ENCODE measurements at regions not wholly inside any gene's neighbourhood (a gene's known extent, or its start where the extent isn't known, plus 50 kb on each side); places are given as distances from the start of the nearest gene placed in this dataset.

DNA sequence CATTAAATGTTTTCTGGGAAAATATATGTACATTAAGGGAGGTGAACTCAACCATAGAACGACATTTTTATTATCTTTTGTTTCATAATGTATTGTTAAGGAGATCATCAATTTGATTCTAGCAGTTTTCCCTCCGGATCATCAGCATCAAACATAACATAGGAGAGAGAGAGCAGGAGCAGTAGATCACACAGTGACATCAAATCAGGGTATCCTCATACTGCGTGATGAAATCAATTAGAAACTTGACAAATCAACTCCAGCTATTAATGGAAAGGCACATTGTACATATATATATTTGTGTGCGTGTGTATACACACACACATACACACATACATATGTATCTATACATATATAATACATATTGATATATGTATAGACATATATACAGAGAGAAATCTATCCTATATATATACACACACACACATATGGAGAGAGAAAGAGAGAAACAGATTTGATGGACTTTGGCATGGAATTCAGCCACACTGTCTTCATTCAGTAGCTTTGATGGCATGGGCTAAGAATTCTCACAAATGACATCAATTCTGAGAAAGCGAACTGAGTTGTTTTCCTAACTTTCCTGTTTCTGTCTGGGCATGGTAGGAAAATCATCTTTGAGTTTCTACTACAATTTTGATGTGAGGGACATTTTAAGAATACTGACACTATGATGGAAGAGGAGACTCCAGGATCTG lies 1302.8 kb upstream of the SEL1L start:
- ChIA-PET POLR2A (no interaction called here), CTCF (no interaction called here)
- no peaks in the 10 kb centered on the region for H3K9me3 Mint-ChIP-seq
- ATAC-seq (no peak), DNase-seq (ENCODE audit: low spot score) (no peak)
- TF ChIP-seq SP1 (CRISPR knock-in tag; conservative IDR thresholded peaks at IDR 0.05) (no peak), ZNF423 (CRISPR knock-in tag; IDR thresholded peaks at IDR 0.05) (no peak)
- TF ChIP-seq, protein P1, sequence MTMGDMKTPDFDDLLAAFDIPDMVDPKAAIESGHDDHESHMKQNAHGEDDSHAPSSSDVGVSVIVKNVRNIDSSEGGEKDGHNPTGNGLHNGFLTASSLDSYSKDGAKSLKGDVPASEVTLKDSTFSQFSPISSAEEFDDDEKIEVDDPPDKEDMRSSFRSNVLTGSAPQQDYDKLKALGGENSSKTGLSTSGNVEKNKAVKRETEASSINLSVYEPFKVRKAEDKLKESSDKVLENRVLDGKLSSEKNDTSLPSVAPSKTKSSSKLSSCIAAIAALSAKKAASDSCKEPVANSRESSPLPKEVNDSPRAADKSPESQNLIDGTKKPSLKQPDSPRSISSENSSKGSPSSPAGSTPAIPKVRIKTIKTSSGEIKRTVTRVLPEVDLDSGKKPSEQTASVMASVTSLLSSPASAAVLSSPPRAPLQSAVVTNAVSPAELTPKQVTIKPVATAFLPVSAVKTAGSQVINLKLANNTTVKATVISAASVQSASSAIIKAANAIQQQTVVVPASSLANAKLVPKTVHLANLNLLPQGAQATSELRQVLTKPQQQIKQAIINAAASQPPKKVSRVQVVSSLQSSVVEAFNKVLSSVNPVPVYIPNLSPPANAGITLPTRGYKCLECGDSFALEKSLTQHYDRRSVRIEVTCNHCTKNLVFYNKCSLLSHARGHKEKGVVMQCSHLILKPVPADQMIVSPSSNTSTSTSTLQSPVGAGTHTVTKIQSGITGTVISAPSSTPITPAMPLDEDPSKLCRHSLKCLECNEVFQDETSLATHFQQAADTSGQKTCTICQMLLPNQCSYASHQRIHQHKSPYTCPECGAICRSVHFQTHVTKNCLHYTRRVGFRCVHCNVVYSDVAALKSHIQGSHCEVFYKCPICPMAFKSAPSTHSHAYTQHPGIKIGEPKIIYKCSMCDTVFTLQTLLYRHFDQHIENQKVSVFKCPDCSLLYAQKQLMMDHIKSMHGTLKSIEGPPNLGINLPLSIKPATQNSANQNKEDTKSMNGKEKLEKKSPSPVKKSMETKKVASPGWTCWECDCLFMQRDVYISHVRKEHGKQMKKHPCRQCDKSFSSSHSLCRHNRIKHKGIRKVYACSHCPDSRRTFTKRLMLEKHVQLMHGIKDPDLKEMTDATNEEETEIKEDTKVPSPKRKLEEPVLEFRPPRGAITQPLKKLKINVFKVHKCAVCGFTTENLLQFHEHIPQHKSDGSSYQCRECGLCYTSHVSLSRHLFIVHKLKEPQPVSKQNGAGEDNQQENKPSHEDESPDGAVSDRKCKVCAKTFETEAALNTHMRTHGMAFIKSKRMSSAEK (CRISPR knock-in tag; IDR thresholded peaks at IDR 0.05; ENCODE audit: borderline replicate concordance) = no peak
- TF ChIP-seq, protein P2, sequence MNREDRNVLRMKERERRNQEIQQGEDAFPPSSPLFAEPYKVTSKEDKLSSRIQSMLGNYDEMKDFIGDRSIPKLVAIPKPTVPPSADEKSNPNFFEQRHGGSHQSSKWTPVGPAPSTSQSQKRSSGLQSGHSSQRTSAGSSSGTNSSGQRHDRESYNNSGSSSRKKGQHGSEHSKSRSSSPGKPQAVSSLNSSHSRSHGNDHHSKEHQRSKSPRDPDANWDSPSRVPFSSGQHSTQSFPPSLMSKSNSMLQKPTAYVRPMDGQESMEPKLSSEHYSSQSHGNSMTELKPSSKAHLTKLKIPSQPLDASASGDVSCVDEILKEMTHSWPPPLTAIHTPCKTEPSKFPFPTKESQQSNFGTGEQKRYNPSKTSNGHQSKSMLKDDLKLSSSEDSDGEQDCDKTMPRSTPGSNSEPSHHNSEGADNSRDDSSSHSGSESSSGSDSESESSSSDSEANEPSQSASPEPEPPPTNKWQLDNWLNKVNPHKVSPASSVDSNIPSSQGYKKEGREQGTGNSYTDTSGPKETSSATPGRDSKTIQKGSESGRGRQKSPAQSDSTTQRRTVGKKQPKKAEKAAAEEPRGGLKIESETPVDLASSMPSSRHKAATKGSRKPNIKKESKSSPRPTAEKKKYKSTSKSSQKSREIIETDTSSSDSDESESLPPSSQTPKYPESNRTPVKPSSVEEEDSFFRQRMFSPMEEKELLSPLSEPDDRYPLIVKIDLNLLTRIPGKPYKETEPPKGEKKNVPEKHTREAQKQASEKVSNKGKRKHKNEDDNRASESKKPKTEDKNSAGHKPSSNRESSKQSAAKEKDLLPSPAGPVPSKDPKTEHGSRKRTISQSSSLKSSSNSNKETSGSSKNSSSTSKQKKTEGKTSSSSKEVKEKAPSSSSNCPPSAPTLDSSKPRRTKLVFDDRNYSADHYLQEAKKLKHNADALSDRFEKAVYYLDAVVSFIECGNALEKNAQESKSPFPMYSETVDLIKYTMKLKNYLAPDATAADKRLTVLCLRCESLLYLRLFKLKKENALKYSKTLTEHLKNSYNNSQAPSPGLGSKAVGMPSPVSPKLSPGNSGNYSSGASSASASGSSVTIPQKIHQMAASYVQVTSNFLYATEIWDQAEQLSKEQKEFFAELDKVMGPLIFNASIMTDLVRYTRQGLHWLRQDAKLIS (CRISPR knock-in tag; IDR thresholded peaks at IDR 0.05; ENCODE audit: borderline replicate concordance) = no peak
- H3K4me1 Mint-ChIP-seq = peaks cover 11% of the 10 kb centered on the region
- no peaks in the 10 kb centered on the region for H3K27me3 Mint-ChIP-seq (ENCODE audit: low read depth)
- no peak overlapping the region for H3K27ac Mint-ChIP-seq
- no peaks in the 10 kb centered on the region for H3K36me3 Mint-ChIP-seq
- H3K4me3 Mint-ChIP-seq = no peak overlapping the region

DNA sequence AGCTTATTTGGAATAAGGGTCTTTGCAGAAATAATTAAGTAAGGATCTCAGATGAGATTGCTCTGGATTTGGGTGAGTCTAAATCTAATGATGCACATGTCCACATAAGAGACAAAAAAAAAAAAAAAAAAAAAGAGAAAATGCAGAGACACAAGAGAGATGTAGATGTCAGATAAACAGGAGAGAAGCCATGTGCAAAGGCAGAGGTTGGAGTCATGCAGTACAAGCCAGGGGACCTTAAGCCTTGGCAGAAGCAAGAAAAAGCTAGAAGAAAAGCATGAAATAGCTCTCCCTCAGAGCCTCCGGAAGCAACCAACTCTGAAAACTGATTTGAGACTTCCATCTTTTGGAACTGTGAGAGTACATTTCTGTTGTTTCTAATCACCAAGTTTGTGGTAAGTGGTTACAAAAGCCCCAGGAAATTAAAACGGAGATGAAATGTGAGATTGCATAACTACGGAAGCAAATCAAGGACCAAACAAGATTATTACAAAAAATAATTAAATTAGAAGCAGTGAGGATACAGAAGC lies 1304.0 kb upstream of the SEL1L start:
- peaks cover 11% of the 10 kb centered on the region for H3K4me1 Mint-ChIP-seq
- TF ChIP-seq ZNF423 (CRISPR knock-in tag; IDR thresholded peaks at IDR 0.05) = no peak
- TF ChIP-seq, protein P3, sequence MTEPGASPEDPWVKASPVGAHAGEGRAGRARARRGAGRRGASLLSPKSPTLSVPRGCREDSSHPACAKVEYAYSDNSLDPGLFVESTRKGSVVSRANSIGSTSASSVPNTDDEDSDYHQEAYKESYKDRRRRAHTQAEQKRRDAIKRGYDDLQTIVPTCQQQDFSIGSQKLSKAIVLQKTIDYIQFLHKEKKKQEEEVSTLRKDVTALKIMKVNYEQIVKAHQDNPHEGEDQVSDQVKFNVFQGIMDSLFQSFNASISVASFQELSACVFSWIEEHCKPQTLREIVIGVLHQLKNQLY (CRISPR knock-in tag; IDR thresholded peaks at IDR 0.05) = no peak
- TF ChIP-seq TCF7 (CRISPR knock-in tag; IDR thresholded peaks at IDR 0.05; ENCODE audit: low read depth) = no peak
- TF ChIP-seq, protein P1 (CRISPR knock-in tag; IDR thresholded peaks at IDR 0.05; ENCODE audit: borderline replicate concordance) = no peak
- TF ChIP-seq PRRX2 (CRISPR knock-in tag; IDR thresholded peaks at IDR 0.05) = no peak
- no peak for TF ChIP-seq EMX1 (CRISPR knock-in tag; IDR thresholded peaks at IDR 0.05)
- no peak for TF ChIP-seq NFE2L1 (CRISPR knock-in tag; IDR thresholded peaks at IDR 0.05)
- no peak for TF ChIP-seq MXD4 (CRISPR knock-in tag; IDR thresholded peaks at IDR 0.05; ENCODE audit: borderline replicate concordance)
- no peak for TF ChIP-seq FOXK1 (CRISPR knock-in tag; IDR thresholded peaks at IDR 0.05)
- TF ChIP-seq, protein P4, sequence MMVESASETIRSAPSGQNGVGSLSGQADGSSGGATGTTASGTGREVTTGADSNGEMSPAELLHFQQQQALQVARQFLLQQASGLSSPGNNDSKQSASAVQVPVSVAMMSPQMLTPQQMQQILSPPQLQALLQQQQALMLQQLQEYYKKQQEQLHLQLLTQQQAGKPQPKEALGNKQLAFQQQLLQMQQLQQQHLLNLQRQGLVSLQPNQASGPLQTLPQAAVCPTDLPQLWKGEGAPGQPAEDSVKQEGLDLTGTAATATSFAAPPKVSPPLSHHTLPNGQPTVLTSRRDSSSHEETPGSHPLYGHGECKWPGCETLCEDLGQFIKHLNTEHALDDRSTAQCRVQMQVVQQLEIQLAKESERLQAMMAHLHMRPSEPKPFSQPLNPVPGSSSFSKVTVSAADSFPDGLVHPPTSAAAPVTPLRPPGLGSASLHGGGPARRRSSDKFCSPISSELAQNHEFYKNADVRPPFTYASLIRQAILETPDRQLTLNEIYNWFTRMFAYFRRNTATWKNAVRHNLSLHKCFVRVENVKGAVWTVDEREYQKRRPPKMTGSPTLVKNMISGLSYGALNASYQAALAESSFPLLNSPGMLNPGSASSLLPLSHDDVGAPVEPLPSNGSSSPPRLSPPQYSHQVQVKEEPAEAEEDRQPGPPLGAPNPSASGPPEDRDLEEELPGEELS (CRISPR knock-in tag; IDR thresholded peaks at IDR 0.05) = no peak
- TF ChIP-seq, protein P5, sequence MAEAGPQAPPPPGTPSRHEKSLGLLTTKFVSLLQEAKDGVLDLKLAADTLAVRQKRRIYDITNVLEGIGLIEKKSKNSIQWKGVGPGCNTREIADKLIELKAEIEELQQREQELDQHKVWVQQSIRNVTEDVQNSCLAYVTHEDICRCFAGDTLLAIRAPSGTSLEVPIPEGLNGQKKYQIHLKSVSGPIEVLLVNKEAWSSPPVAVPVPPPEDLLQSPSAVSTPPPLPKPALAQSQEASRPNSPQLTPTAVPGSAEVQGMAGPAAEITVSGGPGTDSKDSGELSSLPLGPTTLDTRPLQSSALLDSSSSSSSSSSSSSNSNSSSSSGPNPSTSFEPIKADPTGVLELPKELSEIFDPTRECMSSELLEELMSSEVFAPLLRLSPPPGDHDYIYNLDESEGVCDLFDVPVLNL (CRISPR knock-in tag; IDR thresholded peaks at IDR 0.05; ENCODE audit: borderline replicate concordance, low read depth) = no peak
- TF ChIP-seq, protein P6, sequence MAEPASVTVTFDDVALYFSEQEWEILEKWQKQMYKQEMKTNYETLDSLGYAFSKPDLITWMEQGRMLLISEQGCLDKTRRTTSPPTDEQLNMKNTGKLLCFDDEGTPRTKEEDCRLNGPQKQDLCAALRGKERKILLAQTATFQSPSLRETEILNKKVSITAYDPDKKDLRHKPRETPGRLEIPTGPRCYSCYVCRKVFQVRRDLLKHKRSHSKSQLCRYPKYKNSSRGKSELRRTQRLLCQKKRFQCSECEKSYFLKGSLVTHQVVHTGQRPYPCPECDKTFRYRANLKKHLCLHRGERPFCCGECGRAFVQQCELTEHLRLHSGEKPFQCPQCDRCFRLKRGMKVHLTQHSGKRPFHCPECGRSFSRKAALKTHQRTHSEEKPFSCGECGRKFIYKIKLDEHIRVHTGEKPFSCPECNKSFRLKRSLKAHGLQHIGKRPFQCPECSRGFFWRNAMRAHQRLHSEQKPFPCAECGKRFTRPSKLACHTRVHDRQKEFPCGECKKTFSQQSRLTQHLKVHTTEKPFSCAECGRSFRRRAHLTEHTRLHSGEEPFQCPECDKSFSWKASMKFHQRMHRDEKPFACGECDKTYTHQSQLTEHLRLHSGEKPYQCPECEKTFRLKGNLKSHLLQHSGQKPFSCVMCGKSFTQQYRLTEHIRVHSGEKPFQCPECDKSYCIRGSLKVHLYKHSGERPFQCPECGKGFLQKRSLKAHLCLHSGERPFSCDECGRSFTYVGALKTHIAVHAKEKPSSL (CRISPR knock-in tag; conservative IDR thresholded peaks at IDR 0.05) = no peak

More for the DNA sequence above, 1304.0 kb upstream of the SEL1L start:
- no peak overlapping the region for H3K27ac Mint-ChIP-seq
- H3K9me3 Mint-ChIP-seq = no peaks in the 10 kb centered on the region
- ChIA-PET POLR2A (no interaction called here), CTCF (no interaction called here)
- H3K36me3 Mint-ChIP-seq = no peaks in the 10 kb centered on the region
- H3K4me3 Mint-ChIP-seq = no peak overlapping the region
- DNase-seq (ENCODE audit: low spot score) = no peak
- H3K27me3 Mint-ChIP-seq (ENCODE audit: low read depth) = no peaks in the 10 kb centered on the region
- 0 out of 2 replicates have a peak, but pooled peaks have one; percentile 34 for ATAC-seq

Measured in WTC11 (cell line).